HG02852 (cell line): ENCODE measurements at regions not wholly inside any gene's neighbourhood (a gene's known extent, or its start where the extent isn't known, plus 50 kb on each side); places are given as distances from the start of the nearest gene placed in this dataset.
"Not testable (repeated sequence)": the region's sequence is repeated elsewhere in the genome, so short reads cannot be mapped to it uniquely, and the experiment has no call there.

Experiments used
- ATAC-seq: cut with Tn5 transposase; IDR thresholded peaks from one replicate; pipeline ENCODE4 v1.9.1; 2021; ENCODE audit warnings: mild to moderate bottlenecking, moderate library complexity; ENCODE audit not compliant: unreplicated experiment

DNA sequence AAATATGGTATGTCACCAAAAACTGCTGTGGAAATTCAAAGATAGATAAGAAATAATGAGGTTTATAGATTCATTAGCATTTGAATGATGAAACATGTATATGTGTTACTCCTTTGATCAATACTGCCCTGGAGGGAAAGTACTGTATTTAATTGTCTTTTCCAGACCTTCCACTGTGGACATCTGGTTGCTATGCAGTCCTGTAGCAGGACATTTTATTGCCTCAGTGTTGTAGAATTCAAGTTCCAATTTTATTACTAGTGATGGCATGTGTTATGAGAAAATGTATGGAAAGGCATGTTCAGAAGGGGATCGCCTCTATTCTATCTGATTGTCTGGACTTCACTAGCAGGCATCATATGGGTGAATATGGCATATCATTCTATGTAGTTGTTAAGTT lies 391.0 kb downstream of the TFAP2B start:
- no peak for ATAC-seq

GRCh38 chr6:51213811-51214210 lies 395.1 kb downstream of the TFAP2B start:
- ATAC-seq = no peak

DNA sequence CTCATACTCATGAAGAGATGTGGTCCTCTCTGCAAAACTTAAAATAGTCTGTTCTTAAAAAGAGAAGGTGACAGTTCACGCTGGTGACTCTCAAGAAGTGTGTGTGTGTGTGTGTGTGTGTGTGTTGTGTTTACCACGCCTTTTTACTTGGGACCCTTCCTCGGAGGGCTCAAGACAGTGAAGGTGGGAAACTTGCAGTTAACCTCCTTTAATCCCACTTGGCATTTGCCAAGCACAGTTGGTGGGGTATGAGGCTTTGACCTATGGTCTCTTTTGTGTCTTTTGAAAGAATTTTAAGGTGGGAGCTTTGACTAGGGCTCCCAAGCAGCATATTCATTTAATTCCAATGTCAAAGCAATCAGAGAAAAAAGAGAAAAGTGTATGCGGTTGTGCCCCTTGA lies 395.8 kb downstream of the TFAP2B start:
- no peak for ATAC-seq

DNA sequence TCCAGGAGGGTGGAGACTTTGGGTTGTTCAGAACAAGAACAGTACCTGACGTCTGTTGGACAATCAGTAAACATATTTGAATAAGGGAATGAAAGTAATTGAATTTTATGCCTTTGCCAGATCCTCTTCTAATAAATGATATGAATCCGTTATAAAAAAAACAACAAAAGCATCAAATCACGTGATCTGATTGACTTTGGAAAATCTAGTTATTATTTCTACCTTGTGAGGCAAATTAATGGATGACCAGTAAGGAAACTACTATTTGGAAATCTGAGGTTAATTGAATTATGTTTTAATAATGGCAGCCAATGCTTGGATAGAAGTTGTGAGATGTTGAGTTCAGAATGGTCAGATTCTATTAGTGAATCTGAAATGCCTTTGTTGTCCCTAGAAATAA lies 399.5 kb downstream of the TFAP2B start:
- ATAC-seq = no peak

DNA sequence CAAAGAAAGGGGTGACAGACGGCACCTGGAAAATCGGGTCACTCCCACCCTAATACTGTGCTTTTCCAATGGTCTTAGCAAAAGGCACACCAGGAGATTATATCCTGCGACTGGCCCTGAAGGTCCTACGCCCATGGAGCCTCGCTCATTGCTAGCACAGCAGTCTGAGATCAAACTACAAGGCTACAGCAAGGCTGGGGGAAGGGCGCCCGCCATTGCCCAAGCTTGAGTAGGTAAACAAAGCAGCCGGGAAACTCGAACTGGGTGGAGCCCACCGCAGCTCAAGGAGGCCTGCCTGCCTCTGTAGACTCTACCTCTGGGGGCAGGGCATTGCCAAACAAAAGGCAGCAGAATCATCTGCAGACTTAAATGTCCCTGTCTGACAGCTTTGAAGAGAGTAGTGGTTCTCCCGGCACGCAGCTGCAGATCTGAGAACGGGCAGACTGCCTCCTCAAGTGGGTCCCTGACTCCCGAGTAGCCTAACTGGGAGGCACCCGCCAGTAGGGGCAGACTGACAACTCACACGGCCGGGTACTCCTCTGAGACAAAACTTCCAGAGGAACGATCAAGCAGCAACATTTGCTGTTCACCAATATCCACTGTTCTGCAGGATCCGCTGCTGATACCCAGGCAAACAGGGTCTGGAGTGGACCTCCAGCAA lies 406.0 kb downstream of the TFAP2B start:
- not testable (repeated sequence) for ATAC-seq

GRCh38 chr6:51241376-51241775 lies 422.7 kb downstream of the TFAP2B start:
- ATAC-seq = no peak

DNA sequence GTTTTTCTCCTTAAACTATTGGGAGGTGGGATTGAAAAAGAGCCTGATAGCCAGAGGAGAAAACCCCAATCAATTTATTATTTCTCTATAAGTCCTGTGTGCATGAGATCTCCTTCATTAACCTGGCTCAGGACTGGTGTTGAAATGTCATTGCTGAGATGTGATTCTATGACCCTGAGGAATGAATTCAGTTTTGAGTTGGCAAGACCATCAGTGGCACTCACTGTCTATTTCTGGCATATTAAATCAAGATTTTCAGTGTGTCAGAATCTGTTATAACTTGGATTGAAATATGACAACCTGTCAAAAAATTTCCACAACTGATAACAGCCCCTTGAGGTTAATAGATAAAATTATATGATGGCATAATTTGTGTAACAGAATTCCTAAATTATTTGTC lies 431.1 kb downstream of the TFAP2B start:
- no peak for ATAC-seq

DNA sequence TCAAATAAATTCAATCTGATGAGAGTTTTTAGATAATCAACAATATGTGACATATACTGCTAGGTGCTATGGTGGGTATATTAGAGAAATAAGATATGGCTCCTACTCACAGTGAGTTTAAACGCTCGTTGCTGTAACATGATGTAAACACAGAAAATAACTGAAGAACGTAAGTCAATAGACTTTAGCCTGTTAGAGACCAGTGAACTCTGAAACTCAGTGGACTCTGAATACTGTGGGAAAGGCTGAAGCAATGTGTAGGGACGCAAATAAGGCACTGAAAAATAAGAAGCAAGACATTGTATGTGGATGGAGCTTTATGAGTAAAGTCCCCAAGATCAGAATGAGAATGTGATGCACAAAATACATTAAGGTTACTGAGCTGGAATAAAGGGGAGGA lies 431.6 kb downstream of the TFAP2B start:
- no peak for ATAC-seq

- no peak for ATAC-seq
Measured at GRCh38 chr6:51257938-51258337, 439.3 kb downstream of the TFAP2B start.

- ATAC-seq = no peak
Measured at GRCh38 chr6:51260003-51260402, 441.3 kb downstream of the TFAP2B start.

DNA sequence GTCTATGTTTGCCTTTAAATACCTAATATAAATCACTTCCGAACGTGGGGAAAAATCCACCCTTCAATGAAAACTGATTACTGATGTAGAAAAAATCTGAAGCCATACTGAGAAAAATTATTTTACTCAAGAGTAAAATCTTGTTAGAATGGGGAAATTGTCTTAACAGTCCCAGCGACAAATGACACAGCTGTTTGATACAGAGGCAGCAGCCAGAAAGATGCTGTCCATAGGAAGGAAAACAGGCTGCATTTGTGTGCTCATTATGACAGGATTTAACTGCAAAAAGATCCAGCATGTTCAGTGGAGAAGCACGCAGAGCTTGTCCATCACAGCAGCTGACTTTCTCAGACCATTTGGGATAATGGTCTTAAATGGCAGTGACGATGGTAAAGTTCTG lies 443.0 kb downstream of the TFAP2B start:
- ATAC-seq = no peak

DNA sequence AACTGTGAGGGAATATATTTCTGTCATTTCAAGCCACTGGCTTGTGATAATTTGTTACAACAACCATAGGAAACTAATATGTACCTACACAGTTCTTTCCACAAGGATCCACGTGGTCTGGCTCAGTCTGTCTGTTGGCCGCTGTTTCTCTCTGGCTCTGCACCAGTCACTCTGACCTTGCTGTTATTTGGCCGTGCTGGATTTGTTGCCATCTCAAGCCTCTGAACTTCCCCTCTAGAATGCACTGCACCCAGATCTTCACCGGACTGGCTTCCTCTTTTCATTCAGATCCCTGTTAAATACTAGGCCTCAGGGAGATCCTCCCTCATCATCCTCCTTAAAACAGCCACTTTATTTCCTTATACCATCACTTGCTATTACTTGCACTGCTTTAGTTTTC lies 446.8 kb downstream of the TFAP2B start:
- ATAC-seq = no peak

- ATAC-seq = no peak
Measured at GRCh38 chr6:51266604-51267003, 447.9 kb downstream of the TFAP2B start.

GRCh38 chr6:51268666-51269065 lies 450.0 kb downstream of the TFAP2B start:
- no peak for ATAC-seq

DNA sequence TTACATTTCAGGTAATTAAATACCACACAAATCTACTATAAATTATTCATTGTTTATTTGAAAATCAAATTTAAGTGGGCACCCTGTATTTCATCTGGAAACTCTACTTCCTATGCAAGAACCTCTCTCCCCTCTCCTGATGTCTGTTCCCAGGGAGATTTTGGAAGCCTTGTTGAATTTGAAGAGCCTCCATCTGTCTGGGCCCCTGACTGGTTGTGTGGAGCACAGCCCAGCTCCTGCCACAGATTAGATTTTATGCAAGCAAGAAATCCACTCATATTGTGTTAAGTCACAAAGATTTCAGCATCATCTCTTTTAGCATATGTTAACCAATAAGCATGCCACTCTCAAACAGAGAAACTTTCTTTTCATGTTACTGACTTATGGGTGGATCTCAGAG lies 451.2 kb downstream of the TFAP2B start:
- ATAC-seq = no peak

- no peak for ATAC-seq
Measured at GRCh38 chr6:51271615-51272014, 452.9 kb downstream of the TFAP2B start.

- ATAC-seq = no peak
Measured at GRCh38 chr6:51273228-51273961, 454.7 kb downstream of the TFAP2B start.

GRCh38 chr6:51277474-51277873 lies 458.8 kb downstream of the TFAP2B start:
- no peak for ATAC-seq

- no peak for ATAC-seq
Measured at GRCh38 chr6:51282026-51282425, 463.4 kb downstream of the TFAP2B start.

DNA sequence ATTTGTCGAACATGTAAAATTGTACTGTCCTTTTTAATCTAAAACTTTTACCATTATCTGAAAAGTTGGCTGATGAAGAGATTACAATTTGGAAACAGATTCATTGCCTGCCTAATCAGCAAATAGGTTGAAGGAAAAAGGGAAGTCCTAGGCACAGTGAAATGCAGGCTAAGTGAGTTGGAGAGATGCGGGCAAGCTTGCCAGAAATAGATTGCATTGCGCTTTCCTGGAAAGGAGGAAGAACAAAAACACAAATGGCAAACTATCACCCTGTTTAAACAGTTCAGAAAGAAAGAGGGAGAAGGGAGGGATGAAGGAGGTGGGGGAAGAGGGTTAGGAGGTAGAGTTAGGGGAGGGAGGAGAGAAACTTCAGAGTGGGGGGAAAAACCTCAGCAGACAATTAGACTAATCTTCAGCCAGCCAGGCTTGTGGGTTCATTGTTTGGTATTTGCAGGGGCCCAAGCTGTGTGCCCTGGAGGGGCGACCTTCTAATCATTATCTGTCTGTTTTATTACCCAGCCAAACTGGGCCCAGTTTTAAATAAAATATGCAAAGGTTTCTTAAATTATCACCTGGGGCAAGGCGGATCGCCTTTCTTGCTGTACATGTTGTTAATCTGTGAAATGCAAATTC lies 465.2 kb downstream of the TFAP2B start:
- no peak for ATAC-seq

- no peak for ATAC-seq
Measured at GRCh38 chr6:51285876-51286275, 467.2 kb downstream of the TFAP2B start.

DNA sequence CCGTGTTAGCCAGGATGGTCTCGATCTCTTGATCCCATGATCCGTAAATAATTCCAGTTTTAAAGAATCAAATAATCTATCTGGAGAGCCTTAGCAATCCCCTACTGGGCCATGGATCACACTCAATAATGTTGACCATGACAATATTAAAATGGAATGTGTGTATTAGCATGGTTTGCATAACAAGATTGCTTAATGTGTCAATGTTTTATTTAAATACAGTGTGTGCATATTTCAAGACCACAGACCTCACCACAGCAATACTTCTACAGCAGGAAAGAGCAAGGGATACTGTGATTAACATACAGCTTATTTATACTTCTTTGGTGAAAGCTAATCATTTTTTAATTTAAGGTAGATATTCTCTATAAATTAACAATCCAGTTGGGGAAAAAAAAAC lies 470.4 kb downstream of the TFAP2B start:
- no peak for ATAC-seq
